A172 (cell line): ENCODE measurements at regions not wholly inside any gene's neighbourhood (a gene's known extent, or its start where the extent isn't known, plus 50 kb on each side); places are given as distances from the start of the nearest gene placed in this dataset.
A peak's percentile ranks its signal among the peaks of the same experiment; 100 is the strongest.
"Not testable (repeated sequence)": the region's sequence is repeated elsewhere in the genome, so short reads cannot be mapped to it uniquely, and the experiment has no call there.

Source experiments
- DNase-seq: peaks from one replicate; pipeline ENCODE4 v3.0.0-alpha.2; 2015; ENCODE audit warnings: low spot score

DNA sequence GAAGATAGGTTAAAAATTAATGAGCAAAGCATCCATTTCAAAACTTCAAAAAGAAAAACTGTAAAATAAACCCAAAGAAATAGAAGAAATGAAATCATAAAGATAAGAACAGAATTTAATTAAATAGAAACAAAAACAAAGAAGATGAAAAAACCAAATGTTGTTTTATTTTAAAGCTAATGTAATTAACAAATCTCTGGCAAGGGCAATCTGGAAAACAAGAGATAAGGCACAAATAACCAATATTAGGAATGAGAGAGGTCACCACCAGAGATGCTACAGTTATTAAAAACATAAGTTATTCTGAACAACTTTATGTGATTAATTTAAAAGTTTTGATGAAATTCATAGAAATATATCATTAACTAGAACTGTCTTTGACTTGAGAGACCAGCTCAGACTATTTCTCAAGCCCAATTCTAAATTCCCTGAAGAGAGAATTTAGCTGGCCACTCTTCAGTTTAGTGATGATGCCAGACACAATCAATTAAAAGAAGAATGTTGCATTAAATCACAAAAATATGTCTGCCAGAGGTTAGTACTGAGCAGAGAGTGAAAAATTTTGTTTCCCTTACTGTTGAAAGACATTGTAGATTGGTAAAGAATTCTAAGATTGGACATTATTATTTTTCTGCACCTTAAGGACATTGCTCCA lies 227.4 kb upstream of the VLDLR start:
- not testable (repeated sequence) for DNase-seq

DNA sequence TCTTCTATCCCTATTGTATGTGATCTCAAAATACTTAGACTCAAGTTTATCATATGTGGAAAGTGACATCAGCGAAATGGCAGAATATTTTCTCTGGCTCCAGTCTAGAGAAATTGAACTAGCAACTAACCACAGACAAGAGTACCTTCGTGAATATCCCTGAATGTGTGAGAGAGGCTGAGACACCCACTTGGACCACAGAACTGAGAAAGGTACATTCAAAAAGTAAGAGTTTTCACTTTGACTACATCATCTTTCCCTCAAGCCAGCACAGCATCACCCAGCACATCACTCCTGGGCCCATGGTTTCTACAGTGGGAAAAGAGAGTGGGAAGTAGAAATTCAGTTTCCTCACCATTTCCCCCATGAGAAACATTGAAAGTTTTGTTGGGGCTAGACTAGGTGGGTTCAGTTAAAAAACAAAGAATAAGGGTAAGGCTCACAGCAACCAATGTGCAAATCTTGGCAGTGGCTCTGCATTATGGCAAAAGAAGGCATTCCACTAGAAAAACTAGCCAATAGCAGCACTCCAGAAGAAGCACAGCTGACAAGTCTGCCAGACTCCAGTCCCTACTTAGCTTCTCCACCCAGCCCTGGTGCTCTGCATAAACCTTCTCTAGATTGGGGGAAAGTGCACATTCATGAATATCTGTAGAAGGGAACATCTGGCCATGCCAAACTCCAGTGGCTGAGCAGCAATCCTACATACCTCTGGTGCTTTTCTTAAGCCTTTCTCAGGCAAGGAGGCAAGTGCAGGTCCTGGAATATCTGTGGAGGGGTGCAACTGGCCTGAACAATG lies 225.6 kb upstream of the VLDLR start:
- DNase-seq, result no peak

DNA sequence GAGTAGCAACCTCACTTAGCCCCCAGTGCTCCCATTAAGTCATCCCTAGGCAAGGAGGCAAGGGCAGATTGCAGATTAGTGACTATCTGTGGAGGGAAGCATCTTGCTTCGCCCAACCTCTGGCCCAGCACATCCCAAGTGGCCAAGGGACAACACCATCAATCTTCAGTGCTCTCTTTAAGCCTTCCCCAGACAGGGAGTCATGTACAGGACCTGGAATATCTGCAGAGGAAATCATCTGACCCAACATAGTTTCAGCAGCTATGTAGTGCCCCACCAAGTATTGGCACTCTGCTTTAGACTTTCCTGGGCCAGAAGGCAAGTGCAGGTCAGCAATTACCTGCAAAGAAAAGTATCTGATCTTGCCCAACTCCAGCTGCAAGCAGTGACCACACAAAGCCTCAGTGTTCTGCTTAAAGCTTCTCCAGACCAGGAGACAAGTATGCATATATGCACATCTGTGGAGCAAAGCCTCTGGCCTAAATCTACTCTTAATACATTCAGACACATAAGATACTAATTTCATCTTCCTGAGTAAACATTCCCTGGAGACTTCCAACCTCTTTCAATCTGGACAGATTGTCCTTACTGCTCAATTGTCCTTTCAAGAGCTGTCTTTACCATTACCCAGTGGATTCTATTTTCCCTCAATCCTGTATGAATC lies 224.8 kb upstream of the VLDLR start:
- DNase-seq, result no peak

DNA sequence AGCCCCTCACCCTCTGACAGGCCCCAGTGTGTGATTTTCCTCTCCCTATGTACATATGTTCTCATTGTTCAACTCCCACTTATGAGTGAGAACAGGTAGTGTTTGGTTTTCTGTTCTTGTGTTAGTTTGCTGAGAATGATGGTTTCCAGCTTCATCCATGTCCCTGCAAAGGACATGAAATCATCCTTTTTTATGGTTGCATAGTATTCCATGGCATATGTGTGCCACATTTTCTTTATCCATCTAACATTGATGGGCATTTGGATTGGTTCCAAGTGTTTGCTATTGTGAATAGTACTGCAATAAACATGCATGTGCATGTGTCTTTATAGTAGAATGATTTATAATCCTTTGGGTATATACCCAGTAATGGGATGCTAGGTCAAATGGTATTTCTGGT lies 223.7 kb upstream of the VLDLR start:
- DNase-seq, result not testable (repeated sequence)

DNA sequence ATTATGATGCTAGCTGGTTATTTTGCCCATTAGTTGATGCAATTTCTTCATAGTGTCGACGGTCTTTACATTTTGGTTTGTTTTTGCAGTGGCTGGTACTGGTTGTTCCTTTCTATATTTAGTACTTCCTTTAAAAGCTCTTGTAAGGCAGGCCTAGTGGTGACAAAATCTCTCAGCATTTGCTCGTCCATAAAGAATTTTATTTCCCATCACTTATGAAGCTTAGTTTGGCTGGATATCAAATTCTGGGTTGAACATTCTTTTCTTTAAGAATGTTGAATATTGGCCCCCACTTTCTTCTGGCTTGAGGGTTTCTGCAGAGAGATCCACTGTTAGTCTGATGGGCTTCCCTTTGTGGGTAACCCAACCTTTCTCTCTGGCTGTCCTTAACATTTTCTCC lies 219.8 kb upstream of the VLDLR start:
- DNase-seq, result not testable (repeated sequence)

DNA sequence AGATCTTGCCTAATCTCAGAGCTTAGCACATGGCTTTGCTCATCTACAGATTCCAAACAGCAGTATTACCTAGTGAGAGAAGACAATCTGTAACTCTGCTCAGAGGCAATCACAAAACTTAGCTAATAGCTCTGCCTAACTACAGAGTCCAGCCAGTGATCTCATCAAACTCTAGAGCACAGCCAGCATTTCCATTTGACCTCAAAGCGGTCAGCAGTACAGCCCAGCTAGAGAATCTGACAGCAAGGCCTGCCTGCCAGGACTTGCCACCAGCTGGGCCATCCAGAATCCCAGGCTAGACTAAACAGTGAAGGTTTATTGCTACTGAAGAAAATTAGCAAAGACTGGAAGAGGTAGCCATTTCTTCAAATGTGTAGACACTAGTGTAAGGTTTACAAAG lies 217.9 kb upstream of the VLDLR start:
- DNase-seq, result no peak

DNA sequence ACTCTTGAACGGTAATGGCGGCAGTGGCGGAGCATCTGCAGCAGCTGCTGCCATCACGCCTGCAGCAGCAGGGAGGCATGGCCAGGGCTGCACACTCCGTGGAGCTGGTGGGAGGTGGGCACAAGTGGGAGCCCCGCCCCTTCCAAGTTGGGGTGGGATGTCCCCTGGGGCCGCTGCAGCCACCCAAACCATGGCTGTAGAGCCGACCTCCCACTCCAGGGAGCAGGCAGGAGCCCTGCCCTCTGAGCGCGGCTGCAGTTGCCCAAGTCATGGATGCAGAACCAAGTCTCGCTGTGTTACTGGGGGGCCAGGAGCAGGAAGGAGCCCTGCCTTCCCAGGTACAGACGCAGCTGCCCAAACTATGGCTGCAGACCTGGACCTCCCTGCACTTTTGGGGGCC lies 215.3 kb upstream of the VLDLR start:
- no peak for DNase-seq

DNA sequence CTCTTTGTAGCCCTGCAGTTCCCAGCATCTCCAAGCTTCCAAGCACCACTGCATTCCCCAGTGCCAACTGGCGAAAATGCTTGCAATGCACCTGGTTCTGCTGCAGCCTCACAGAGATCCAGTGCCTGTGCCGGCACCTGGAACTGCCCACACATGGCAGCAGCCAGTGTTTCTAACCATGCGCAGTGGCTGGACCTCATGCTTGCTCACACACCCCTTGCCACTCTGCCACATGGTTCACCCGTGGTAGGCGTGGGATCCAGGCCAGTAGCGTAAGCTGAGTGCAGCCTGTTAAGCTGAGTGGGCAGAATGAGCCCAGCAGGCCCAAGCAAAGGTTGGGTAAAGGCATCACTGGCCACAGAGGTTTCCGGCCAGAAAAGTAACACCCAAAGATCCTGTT lies 214.1 kb upstream of the VLDLR start:
- DNase-seq, result no peak

DNA sequence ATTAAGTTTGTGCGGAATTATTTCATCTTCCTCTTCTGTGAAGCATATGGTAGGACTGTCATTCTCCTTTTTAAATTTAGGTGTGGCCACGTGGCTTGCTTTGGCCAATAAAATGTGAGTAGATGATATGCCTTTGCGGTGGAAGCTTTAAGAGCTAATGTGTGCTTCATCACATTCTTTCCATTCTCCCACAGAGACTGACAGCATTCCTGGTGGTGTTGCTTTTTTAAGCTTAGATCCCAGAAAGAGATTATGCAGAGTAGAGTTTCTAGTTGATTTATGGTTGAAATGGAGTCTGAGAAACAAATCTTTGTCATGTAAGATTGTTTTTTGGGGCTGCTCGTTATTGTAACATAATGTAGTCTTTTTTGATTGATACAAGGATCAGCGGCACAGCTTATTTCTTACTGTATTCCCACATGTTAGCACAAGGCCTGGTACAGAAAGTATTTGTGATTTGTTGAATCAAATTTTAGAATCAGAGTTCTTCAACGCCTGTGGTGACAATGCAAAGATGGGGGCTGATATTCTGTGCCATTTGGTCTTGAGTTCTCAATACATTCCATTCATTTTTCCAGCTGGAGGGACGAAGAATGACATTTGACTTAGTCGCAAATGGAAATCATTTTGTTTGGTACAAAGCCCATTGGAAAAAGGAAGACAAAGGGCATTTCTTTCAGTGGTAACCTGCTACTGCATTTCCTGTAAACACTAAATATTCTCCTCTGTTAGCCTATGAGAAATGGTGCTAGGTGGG lies 209.9 kb upstream of the VLDLR start:
- DNase-seq, result peak; percentile 68

DNA sequence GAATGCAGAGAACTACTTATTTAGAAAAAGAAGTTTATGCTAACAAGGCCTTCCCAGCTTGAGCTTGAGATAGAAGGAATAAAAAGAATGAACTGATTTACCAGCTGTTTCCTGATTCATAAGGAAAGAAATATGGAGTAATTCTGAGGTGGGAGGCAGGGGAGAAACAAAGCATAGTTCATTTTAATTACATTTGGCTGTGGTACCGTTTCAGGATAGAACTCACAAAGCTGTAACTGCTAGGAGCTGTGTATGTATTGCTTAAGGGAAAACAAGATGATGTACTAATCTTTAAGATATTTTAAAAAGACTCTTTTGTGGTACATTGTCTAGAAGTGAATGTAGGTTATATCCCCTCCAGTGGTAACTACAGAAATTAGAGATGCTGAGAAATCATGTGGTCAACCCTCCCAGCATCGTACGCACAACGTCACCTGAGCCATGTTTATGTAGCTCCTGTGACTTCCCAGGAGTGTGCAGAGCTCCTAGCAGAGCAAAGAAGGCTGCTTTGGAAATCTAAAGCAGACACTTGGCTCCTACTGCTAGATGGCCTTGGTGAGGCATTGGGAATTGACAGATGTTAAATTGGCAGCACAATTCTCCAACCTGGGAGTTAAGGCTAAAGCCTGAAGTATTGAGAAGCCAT lies 208.3 kb upstream of the VLDLR start:
- DNase-seq, result no peak

DNA sequence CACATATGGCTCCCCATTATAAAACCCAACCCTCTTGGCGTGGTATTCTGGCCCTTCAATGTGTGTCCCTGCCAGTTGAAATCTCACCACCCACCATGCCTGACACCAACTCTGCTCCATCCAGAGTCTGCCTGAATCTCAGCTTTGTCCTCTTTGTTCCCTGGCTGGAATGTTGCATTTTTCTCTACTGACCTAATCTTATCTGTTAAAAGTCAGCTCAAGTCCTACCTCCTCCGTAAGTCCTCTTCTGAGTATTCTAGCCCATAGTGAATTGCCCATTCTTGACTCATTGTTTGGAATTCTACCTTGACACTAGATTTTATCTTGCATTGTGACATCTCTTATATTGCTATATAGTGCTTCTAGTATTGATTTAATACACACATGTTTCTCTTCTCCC lies 207.1 kb upstream of the VLDLR start:
- no peak for DNase-seq

DNA sequence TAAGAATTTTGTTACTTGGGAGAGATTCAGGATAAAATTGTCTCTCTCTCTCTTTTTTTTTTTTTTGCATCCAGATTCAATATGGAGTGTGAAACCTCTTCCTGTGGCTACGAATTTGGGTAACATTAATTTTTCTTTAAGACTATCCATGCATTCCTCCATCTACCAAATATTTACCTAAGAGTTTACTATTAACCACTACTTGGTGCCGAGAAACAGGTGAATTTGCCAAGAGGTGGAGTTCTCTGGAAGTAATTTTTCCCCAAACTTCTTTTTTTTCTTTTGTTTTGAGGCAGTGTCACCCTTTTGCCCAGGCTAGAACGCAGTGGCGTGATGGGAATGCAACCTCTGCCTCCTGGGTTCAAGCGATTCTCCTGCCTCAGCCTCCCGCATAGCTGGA lies 206.3 kb upstream of the VLDLR start:
- DNase-seq, result no peak

DNA sequence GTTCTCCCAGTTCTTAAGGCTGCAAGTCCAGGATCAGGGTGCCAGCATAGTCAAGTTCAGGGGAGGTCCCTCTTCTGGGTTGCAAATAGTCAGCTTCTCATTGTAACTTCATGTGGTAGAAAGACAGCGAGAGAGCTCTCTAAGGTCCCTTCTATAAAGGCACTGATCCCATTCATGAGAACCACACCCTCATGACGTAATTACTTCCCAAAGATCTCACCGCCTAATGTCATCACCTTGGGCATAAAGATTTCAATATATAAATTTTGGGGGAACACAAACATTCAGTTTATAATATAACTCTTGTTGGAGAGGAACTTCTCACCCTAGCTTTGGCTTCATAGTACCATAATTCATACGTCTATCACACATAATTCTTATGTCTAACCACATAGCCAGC lies 203.9 kb upstream of the VLDLR start:
- DNase-seq, result no peak

DNA sequence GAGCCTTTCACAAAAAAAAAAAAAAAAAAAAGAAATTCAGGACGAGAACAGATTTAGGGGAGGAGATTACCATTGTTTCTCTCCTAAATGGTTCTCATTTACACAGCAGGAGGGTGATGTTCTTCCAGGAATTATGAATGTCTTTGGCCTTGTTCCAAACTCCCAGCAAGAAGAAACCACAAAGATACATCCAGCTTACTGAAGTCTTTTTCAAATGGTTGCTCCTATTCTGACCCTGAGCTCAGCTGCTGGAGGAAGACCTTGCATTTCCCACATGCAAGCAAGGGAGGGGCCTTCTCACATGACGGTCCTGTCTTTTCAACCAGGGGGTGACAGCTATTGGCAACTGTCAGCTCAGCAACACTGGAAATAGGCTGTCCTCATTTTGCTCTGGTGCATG lies 203.0 kb upstream of the VLDLR start:
- peak; percentile 50 for DNase-seq

DNA sequence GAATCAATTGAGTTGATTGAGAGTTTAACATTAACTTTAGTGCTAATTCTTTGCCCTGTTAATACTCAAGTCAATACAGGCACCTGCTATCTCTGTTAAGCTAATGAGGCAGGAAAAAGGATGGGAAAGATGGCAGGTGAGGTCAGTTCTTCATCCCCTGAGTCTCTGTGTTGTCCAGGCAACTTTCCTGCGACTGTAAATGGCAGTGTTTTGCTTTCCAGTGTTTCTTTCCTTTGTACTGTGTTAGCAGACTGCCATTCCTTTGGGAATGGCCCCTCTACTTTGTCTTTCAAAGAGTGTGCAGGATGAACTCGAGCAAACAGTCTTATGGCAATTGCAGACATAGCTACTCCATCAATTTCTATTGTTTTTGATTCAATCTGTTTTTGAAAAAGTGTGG lies 202.2 kb upstream of the VLDLR start:
- no peak for DNase-seq

DNA sequence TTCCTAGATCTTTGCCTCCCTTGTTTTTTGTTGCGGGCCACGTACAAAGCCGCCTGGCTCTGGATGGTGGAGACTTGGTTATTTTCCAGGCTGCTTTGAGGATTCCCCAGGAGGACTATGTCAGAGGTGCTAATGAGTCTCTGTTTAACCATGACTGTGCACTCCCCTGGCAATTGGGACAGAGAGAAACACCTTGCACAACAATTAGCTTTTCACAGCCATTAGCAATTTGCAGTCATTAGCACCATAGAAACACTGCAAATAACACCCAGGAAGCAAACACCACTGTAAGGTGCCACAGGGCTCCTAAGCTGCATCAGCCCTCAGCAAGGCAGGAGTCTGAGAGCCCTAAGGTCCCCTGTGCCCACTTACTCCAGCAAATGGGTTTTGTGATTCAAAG lies 201.0 kb upstream of the VLDLR start:
- no peak for DNase-seq

DNA sequence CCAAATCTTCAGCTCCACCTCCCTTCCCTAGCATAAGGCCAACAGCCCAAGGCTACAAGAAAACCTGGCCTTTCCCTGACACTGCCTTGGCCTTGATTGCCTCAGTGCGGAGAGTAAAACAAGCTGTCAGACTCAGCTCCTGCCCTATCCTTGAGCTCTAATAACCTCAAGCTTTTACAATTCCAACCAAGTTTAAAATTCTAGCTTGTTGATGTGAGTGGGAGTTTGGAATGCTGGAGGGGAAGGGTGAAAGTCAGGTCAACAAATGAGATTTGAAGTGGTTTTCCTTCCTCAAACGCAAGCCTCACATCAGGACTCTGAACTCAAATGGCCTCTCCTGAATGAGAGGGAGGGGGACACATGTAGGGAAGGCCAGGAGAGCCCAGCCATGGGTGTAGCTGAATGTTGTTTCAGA lies 197.0 kb upstream of the VLDLR start:
- DNase-seq, result no peak

DNA sequence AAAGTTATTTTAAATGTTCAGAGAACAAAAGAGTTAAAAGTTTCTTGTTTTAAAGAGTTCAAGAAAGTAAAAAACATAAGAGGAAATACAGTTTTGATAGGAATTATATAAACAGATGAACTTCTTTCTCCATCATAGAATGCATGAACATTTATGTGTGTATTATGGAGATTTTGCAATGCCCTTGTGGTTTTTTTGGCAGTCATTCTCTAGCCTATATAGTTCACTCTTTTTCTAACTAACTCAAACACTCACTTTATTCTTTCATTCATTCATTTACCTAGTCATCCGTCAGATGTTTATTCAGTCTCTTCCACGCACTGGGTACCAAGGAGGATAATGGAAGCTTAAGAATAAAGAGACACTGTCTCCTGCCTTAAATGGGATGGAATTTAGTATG lies 195.9 kb upstream of the VLDLR start:
- no peak for DNase-seq

DNA sequence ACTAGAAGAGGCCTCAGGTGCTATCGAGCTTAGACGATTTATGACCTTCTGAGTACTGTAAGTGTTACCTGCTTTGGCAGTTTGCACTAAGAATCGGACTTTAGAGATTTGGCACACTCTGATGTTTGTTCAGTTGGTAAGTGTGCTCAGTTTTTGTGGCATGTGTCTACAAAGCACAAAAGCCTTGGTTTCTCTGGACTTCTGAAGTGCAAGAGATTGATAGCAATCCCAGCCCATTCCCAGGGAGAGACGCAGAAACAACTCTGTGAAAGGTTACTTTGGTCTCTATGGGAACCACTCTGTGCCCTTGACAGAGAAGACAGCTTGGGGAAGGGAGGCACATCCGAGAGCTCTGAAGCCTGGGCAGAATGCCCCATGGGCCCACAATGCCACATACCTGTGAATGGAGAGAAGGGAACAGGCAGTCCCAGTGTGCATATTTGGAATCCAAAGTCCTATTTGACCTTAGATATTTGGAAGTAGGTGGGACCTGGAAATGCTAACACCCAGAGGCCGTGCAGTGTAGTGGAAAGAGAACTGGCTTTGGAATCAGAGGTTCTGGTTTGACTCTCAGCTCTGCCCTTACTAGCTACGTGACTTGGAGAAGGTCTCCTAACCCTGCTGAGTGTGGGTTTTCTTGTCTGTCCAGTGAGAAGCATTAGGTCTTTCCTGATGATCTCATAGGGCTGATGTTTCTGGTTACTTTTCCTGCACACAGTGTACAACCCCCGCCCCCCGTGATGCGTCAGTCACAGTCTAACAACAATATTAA lies 194.3 kb upstream of the VLDLR start:
- no peak for DNase-seq

DNA sequence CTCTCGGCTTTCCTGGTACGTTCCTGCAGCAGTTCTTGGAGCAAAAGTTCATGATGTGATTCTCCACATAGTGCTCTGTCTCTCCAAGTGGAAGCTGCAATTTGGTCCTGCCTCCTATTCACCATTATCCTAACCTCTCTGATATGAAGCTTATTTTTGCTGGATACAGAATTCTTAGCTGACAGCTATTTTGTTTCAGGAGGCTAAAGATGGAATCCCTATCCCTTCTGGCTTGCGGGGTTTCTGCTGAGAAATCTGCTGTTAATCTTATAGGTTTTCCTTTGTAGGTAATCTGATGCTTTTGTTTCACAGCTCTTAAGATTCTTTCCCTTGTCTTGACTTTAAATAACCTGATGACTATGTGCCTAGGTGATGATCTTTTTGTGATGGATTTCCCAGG lies 181.6 kb upstream of the VLDLR start:
- DNase-seq, result no peak

DNA sequence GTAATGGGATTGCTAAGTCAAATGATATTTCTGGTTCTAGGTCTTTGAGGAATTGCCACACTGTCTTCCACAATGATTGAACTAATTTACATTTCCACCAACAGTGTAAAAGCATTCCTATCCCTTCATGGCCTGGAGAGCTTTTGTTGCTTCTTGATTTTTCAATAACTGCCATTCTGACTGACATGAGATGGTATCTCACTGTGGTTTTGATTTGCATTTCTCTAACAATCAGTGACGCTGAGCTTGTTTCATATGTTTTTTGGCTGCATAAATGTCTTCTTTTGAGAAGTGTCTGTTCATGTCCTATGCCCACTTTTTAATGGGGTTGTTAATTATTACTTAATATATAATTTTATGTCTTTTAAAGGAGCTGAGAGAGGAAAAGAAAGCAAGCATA lies 177.7 kb upstream of the VLDLR start:
- not testable (repeated sequence) for DNase-seq
